HL-60 (cell line): ENCODE measurements at regions not wholly inside any gene's neighbourhood (a gene's known extent, or its start where the extent isn't known, plus 50 kb on each side); places are given as distances from the start of the nearest gene placed in this dataset.

Experiments
- DNase-seq, 2 experiments: peaks; one replicate each; pipeline ENCODE4 v3.0.0-alpha.2; 2010 to 2020; ENCODE audit warnings: low read depth in 1 of 2, low spot score in 1 of 2
- H3K27ac ChIP-seq: fragments of 250-450 bp; sonication (Bioruptor Pico); replicated peaks from 2 replicates; pipeline ENCODE4 v1.5.1; 2020; ENCODE audit warnings: mild to moderate bottlenecking, moderate library complexity
- H3K27me3 ChIP-seq: fragments of 250-450 bp; sonication (Bioruptor Pico); 2 replicates; pipeline ENCODE4 v1.5.1; 2021; ENCODE audit warnings: mild to moderate bottlenecking, moderate library complexity; ENCODE audit not compliant: insufficient read depth, poor library complexity, severe bottlenecking
- H3K4me3 ChIP-seq: replicated peaks from 2 replicates; pipeline ENCODE4 v1.5.1; 2011; ENCODE audit warnings: mild to moderate bottlenecking, control low read depth, low read length; ENCODE audit not compliant: insufficient read depth
- GABPA ChIP-seq: IDR thresholded peaks from 2 replicates; pipeline ENCODE4 v1.6.1; 2012; ENCODE audit warnings: low read depth
- POLR2AphosphoS5 ChIP-seq: IDR thresholded peaks from 2 replicates; pipeline ENCODE4 v1.6.1; 2012; ENCODE audit warnings: low read depth
- REST ChIP-seq: IDR thresholded peaks from 2 replicates; pipeline ENCODE4 v1.6.1; 2012; ENCODE audit warnings: low read depth; ENCODE audit not compliant: insufficient replicate concordance
- SPI1 ChIP-seq: IDR thresholded peaks from 2 replicates; pipeline ENCODE4 v1.6.1; 2012; ENCODE audit warnings: low read depth, mild to moderate bottlenecking, borderline replicate concordance
- TF ChIP-seq, protein P1 (sequence below): IDR thresholded peaks from one replicate; pipeline ENCODE4 v1.5.1; 2011; ENCODE audit warnings: low read length, control low read depth, inconsistent platforms; ENCODE audit not compliant: insufficient read depth

DNA sequence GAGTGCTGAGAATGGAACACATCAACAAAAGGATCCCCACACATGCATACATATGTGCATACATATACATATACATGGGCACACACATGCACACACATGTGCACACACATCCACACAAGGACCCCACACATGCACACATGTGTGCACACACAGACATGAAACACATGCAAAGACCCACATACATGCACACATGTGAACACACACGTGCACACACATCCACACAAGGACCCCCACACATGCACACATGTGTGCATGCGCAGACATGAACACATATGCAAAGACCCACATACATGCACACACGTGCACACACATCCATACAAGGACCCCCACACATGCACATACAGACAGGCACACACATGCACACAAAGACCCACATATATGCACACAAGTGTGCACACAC lies 104.4 kb upstream of the ADARB2 start:
- Histone ChIP-seq H3K27me3 (no peaks in the 10 kb centered on the region), H3K27ac (no peak overlapping the region), H3K4me3 (no peak overlapping the region)
- TF ChIP-seq SPI1 (no peak), REST (no peak), POLR2AphosphoS5 (no peak), GABPA (no peak)
- TF ChIP-seq, protein P1, sequence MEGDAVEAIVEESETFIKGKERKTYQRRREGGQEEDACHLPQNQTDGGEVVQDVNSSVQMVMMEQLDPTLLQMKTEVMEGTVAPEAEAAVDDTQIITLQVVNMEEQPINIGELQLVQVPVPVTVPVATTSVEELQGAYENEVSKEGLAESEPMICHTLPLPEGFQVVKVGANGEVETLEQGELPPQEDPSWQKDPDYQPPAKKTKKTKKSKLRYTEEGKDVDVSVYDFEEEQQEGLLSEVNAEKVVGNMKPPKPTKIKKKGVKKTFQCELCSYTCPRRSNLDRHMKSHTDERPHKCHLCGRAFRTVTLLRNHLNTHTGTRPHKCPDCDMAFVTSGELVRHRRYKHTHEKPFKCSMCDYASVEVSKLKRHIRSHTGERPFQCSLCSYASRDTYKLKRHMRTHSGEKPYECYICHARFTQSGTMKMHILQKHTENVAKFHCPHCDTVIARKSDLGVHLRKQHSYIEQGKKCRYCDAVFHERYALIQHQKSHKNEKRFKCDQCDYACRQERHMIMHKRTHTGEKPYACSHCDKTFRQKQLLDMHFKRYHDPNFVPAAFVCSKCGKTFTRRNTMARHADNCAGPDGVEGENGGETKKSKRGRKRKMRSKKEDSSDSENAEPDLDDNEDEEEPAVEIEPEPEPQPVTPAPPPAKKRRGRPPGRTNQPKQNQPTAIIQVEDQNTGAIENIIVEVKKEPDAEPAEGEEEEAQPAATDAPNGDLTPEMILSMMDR = no peak
- no peak for DNase-seq

- DNase-seq = no peak
- Histone ChIP-seq H3K4me3 (no peak overlapping the region), H3K27ac (no peak overlapping the region), H3K27me3 (no peaks in the 10 kb centered on the region)
- TF ChIP-seq SPI1 (no peak), GABPA (no peak), REST (no peak), POLR2AphosphoS5 (no peak)
- TF ChIP-seq, protein P1 = no peak
These were observed 92.4 kb upstream of the ADARB2 start for GRCh38 chr10:1829712-1830111.

DNA sequence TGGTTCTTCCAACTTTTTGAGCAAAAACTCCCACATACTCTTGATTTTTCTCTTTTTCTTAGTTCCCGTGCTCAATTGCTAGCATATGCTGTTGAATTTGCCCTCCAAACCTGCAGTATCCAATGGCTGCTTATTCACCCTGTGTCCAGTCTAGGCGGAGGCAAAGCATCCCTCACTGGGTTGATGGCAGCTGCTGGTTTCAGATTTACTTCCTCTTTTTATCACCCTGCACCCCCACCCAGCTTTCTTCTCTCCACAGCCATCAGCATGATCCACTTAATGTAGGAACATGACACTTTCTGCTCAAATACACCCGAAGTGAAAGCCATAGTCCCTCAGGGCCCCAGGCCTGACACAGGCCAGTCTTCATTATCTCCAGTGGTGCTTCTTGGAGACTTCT lies 87.6 kb upstream of the ADARB2 start:
- no peak overlapping the region for H3K27ac ChIP-seq
- H3K4me3 ChIP-seq = no peak overlapping the region
- no peaks in the 10 kb centered on the region for H3K27me3 ChIP-seq
- no peak for TF ChIP-seq SPI1
- TF ChIP-seq REST = no peak
- TF ChIP-seq, protein P1 = no peak
- no peak for DNase-seq
